ENCODE measurements at regions not wholly inside any gene's neighbourhood (a gene's known extent, or its start where the extent isn't known, plus 50 kb on each side); places are given as distances from the start of the nearest gene placed in this dataset.

DNA sequence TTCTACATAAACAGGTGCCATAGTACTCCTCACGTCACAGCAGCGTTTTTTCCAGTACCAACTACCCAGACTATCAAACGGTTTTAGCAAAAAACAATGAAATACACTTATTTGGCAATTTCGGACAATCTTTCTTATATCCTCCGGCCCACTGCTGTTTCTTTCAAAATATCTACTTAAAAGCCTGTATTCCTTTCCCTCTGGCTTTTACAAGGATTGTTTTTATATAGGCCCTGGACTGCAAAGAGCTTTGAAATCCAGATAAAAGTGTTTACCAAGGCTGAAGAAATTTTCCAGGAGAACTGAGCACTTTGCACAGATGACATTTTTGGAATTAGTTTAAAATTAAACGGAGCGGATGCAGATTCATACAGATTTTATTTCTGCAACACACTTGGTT lies 255.9 kb upstream of the STARD13 start:
- H3K9ac ChIP-seq (ENCODE audit: control insufficient read depth, insufficient read depth, low read length) = peak overlapping the region; percentile 85
- CTCF ChIA-PET = interaction anchor here (0.9 to 2.0 kb wide), 4 partner anchors 181 to 644 kb away, joined by 3 to 6 read pairs (median 4); no protein-coding TSS in a partner anchor

GRCh38 chr13:33541962-33542308 lies 256.4 kb upstream of the STARD13 start:
- in situ Hi-C loops (cut with MboI) (loop anchor here (5.0 to 25.0 kb wide), 5 partner anchors 335 to 1623 kb away; partner anchors contain the start of genes N4BP2L1, N4BP2L2 and PDS5B), intact Hi-C loops (cut with micrococcal nuclease; ENCODE audit: unreplicated experiment) (loop anchor here (1.0 to 5.0 kb wide), 12 partner anchors 137 to 1003 kb away; partner anchors contain the start of genes N4BP2L2, PDS5B and RFC3)
- RAD21 ChIA-PET (ENCODE audit: unreplicated experiment) = interaction anchor here (1.9 kb wide), 1 partner anchor 182 kb away, joined by 6 read pairs; no protein-coding TSS in a partner anchor
- no peaks in the 10 kb centered on the region for H4K20me1 ChIP-seq (ENCODE audit: control insufficient read depth, insufficient read depth)
- no peaks in the 10 kb centered on the region for H3K36me3 ChIP-seq (ENCODE audit: control insufficient read depth in 2 of 2, insufficient read depth in 2 of 2, low read length in 1 of 2)
- peak overlapping the region; percentile 73 for H2AFZ ChIP-seq (ENCODE audit: control insufficient read depth, low read depth, low read length)
- peaks cover 12% of the 10 kb centered on the region for H3K4me1 ChIP-seq (ENCODE audit: control insufficient read depth, insufficient read depth, low read length)
- H3K27me3 ChIP-seq (replicated peaks in 1 of 2; ENCODE audit: control insufficient read depth in 2 of 2, insufficient read depth in 2 of 2, low read length in 1 of 2) = no peaks in the 10 kb centered on the region
- peak; percentile 8; the same call in 1 of the 3 replicates for ATAC-seq
- H3K79me2 ChIP-seq (ENCODE audit: control insufficient read depth, insufficient read depth, low read length) = no peaks in the 10 kb centered on the region
- BruUV-seq (replicated peaks) = TSS peak; percentile 96
- POLR2A ChIA-PET = no interaction called here
- peak overlapping the region; percentile 62 for H3K4me3 ChIP-seq
- no peak for FAIRE-seq
- peaks cover 2% of the 10 kb centered on the region; the same call in 2 of the 3 replicates for H3K9me3 ChIP-seq (replicated peaks; ENCODE audit: control insufficient read depth, insufficient read depth, low read length)
- SMC1A ChIA-PET (ENCODE audit: uncharacterized antibody, unreplicated experiment) = no interaction called here
- WGBS (ENCODE audit: insufficient coverage, insufficient replicate concordance, low lambda C conversion rate, missing lambda C conversion rate) = 11% methylated on average over 8 of the region's 8 CpGs
- peak overlapping the region; percentile 85 for H3K9ac ChIP-seq (ENCODE audit: control insufficient read depth, insufficient read depth, low read length)
- H3K4me2 ChIP-seq (ENCODE audit: control insufficient read depth, insufficient read depth) = peak overlapping the region; percentile 88
- CTCF ChIA-PET = interaction anchor here (1.4 to 2.0 kb wide), 2 partner anchors 181 to 311 kb away, joined by 5 to 6 read pairs; no protein-coding TSS in a partner anchor
- H3K27ac ChIP-seq (ENCODE audit: control insufficient read depth, insufficient read depth) = peak overlapping the region; percentile 97
- DNase-seq (ENCODE audit: low read depth, low spot score) = no peak
- no peak for TF ChIP-seq IKZF1 (conservative IDR thresholded peaks at IDR 0.05)
- peak; percentile 39; the same call in 1 of the 2 replicates for TF ChIP-seq CHD1 (IDR thresholded peaks at IDR 0.05; ENCODE audit: low read depth, low read length)
- no peak for TF ChIP-seq SMARCA5 (IDR thresholded peaks at IDR 0.05)
- 0 out of 2 replicates have a peak, but pooled peaks have one; percentile 27 for TF ChIP-seq FOXM1 (IDR thresholded peaks at IDR 0.05; ENCODE audit: low read depth, low read length)
- no peak for TF ChIP-seq MEF2A (IDR thresholded peaks at IDR 0.05; ENCODE audit: insufficient read depth, low read depth, low read length)
- peak; percentile 54 for TF ChIP-seq NFIC (IDR thresholded peaks at IDR 0.05; ENCODE audit: low read depth, low read length)
- peak; percentile 27; the same call in 1 of the 2 replicates for TF ChIP-seq RAD51 (IDR thresholded peaks at IDR 0.05)
- TF ChIP-seq, protein P1, sequence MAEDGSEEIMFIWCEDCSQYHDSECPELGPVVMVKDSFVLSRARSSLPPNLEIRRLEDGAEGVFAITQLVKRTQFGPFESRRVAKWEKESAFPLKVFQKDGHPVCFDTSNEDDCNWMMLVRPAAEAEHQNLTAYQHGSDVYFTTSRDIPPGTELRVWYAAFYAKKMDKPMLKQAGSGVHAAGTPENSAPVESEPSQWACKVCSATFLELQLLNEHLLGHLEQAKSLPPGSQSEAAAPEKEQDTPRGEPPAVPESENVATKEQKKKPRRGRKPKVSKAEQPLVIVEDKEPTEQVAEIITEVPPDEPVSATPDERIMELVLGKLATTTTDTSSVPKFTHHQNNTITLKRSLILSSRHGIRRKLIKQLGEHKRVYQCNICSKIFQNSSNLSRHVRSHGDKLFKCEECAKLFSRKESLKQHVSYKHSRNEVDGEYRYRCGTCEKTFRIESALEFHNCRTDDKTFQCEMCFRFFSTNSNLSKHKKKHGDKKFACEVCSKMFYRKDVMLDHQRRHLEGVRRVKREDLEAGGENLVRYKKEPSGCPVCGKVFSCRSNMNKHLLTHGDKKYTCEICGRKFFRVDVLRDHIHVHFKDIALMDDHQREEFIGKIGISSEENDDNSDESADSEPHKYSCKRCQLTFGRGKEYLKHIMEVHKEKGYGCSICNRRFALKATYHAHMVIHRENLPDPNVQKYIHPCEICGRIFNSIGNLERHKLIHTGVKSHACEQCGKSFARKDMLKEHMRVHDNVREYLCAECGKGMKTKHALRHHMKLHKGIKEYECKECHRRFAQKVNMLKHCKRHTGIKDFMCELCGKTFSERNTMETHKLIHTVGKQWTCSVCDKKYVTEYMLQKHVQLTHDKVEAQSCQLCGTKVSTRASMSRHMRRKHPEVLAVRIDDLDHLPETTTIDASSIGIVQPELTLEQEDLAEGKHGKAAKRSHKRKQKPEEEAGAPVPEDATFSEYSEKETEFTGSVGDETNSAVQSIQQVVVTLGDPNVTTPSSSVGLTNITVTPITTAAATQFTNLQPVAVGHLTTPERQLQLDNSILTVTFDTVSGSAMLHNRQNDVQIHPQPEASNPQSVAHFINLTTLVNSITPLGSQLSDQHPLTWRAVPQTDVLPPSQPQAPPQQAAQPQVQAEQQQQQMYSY (CRISPR knock-in tag; IDR thresholded peaks at IDR 0.05) = no peak

More for the DNA sequence above, 255.9 kb upstream of the STARD13 start:
- TF ChIP-seq IKZF1 (conservative IDR thresholded peaks at IDR 0.05) (no peak), HDAC6 (IDR thresholded peaks at IDR 0.05; ENCODE audit: unreplicated experiment) (no peak), LARP7 (IDR thresholded peaks at IDR 0.05) (no peak), KLF5 (IDR thresholded peaks at IDR 0.05; ENCODE audit: partially characterized antibody) (no peak), DPF2 (IDR thresholded peaks at IDR 0.05) (no peak), ESRRA (IDR thresholded peaks at IDR 0.05; ENCODE audit: low read length) (no peak), SMC3 (IDR thresholded peaks at IDR 0.05; ENCODE audit: borderline replicate concordance, low read length) (no peak), TBL1XR1 (IDR thresholded peaks at IDR 0.05; ENCODE audit: low read depth, low read length) (no peak), POLR2AphosphoS2 (IDR thresholded peaks at IDR 0.05; ENCODE audit: low read depth, low read length) (no peak)
- TF ChIP-seq, protein P2, sequence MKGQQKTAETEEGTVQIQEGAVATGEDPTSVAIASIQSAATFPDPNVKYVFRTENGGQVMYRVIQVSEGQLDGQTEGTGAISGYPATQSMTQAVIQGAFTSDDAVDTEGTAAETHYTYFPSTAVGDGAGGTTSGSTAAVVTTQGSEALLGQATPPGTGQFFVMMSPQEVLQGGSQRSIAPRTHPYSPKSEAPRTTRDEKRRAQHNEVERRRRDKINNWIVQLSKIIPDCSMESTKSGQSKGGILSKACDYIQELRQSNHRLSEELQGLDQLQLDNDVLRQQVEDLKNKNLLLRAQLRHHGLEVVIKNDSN (IDR thresholded peaks at IDR 0.05; ENCODE audit: borderline replicate concordance, extremely low read length, insufficient read depth, low read depth, low read length) = no peak
- ChIA-PET POLR2A (no interaction called here), RAD21 (ENCODE audit: unreplicated experiment) (interaction anchor here (1.9 kb wide), 1 partner anchor 182 kb away, joined by 6 read pairs; no protein-coding TSS in a partner anchor), SMC1A (ENCODE audit: uncharacterized antibody, unreplicated experiment) (interaction anchor here (1.0 to 1.5 kb wide), 2 partner anchors 314 to 338 kb away, joined by 3 to 6 read pairs; no protein-coding TSS in a partner anchor)
- H3K4me1 ChIP-seq (ENCODE audit: control insufficient read depth, insufficient read depth, low read length) = peaks cover 12% of the 10 kb centered on the region
- H3K9me3 ChIP-seq (replicated peaks; ENCODE audit: control insufficient read depth, insufficient read depth, low read length) = peaks cover 2% of the 10 kb centered on the region; the same call in 2 of the 3 replicates
- H3K27ac ChIP-seq (ENCODE audit: control insufficient read depth, insufficient read depth) = peak overlapping the region; percentile 97
- H3K4me3 ChIP-seq = peak overlapping the region; percentile 62
- in situ Hi-C loops (cut with MboI) (loop anchor here (5.0 to 25.0 kb wide), 5 partner anchors 334 to 1623 kb away; partner anchors contain the start of genes N4BP2L1, N4BP2L2 and PDS5B), intact Hi-C loops (cut with micrococcal nuclease; ENCODE audit: unreplicated experiment) (loop anchor here (5.0 kb wide), 4 partner anchors 276 to 634 kb away; partner anchors contain the start of gene RFC3)
- H2AFZ ChIP-seq (ENCODE audit: control insufficient read depth, low read depth, low read length) = 0 out of 2 replicates have a peak overlapping the region, but pooled peaks have one; percentile 2
- no peaks in the 10 kb centered on the region for H3K36me3 ChIP-seq (ENCODE audit: control insufficient read depth in 2 of 2, insufficient read depth in 2 of 2, low read length in 1 of 2)
- H3K4me2 ChIP-seq (ENCODE audit: control insufficient read depth, insufficient read depth) = peak overlapping the region; percentile 88
- WGBS (ENCODE audit: insufficient coverage, insufficient replicate concordance, low lambda C conversion rate, missing lambda C conversion rate) = 78% methylated on average over 7 of the region's 7 CpGs
- FAIRE-seq (no peak), DNase-seq (ENCODE audit: low read depth, low spot score) (no peak), ATAC-seq (no peak)
- no TSS peak for BruUV-seq (replicated peaks)
- no peaks in the 10 kb centered on the region for H3K79me2 ChIP-seq (ENCODE audit: control insufficient read depth, insufficient read depth, low read length)
- no peaks in the 10 kb centered on the region for H3K27me3 ChIP-seq (replicated peaks in 1 of 2; ENCODE audit: control insufficient read depth in 2 of 2, insufficient read depth in 2 of 2, low read length in 1 of 2)
- no peaks in the 10 kb centered on the region for H4K20me1 ChIP-seq (ENCODE audit: control insufficient read depth, insufficient read depth)

Measured in GM12878 (cell line).